ENCODE measurements at regions not wholly inside any gene's neighbourhood (a gene's known extent, or its start where the extent isn't known, plus 50 kb on each side); places are given as distances from the start of the nearest gene placed in this dataset.

DNA sequence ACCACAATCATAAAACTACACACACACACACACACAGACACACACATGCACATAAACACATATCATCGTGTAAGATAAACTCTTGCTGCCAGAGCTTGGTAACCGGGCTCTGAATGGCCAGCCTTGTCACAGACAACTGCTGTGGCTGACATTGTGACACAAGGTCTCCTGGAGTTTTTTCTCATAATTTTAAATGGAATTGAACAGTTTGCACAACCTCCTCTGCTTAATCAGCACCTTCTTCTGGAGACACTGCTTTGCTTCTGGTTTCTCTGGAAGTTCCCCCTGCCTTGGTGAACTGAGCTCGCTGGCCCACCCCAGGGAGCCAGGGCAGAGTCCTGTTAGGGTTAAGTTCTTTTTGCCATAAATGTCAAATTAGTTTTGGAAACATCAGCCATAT lies 115.4 kb downstream of the UTP18 start:
- 82% methylated on average over 3 of the region's 3 CpGs for WGBS
- Histone ChIP-seq H3K18ac (ENCODE audit: low read depth in 1 of 2, low read length in 2 of 2) (no peak overlapping the region), H3K23ac (ENCODE audit: low read length in 2 of 2) (no peak overlapping the region)

DNA sequence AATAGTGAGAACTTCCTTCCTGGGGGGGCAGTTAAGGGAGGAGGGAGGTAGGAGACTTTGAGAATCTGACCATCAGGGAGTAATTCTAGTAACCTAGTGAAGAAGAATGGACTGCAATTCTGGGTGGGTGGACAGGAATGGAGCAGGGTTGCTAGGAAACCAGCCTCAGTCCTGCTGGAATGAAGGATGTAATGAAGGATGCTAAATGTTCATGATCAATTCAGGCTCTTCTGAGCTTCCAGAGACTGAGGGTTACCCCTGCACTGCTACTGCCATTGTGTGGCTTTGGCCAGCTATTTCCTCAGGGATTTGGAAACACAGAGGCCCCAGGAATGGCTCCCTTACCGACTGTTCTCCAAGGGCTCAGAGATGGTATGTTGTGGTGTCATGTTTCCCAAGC lies 116.4 kb downstream of the UTP18 start:
- DNase-seq: no peak
- Histone ChIP-seq H3K14ac (ENCODE audit: low read length in 2 of 2) (no peak overlapping the region), H3K9me3 (ENCODE audit: control insufficient read depth, low read length) (no peaks in the 10 kb centered on the region), H3K27me3 (ENCODE audit: control insufficient read depth in 1 of 2, insufficient read depth in 1 of 2, low read length in 2 of 2) (peaks cover 5 to 16% of the 10 kb centered on the region in 2 experiments), H3K27ac (ENCODE audit: low read length, poor library complexity, severe bottlenecking) (no peak overlapping the region), H3K4ac (ENCODE audit: low read depth in 1 of 2, low read length in 2 of 2) (no peak overlapping the region), H3K18ac (ENCODE audit: low read depth in 1 of 2, low read length in 2 of 2) (no peak overlapping the region), H2BK12ac (ENCODE audit: low read length in 2 of 2) (no peak overlapping the region), H4K91ac (ENCODE audit: low read length) (no peak overlapping the region), H3K9ac (ENCODE audit: low read length) (no peak overlapping the region), H3K4me2 (ENCODE audit: low read length, poor library complexity, severe bottlenecking) (no peak overlapping the region), H3K23ac (ENCODE audit: low read length in 2 of 2) (no peak overlapping the region), H2AK5ac (ENCODE audit: low read length, severe bottlenecking) (no peak overlapping the region), H3K36me3 (ENCODE audit: control insufficient read depth in 1 of 2, insufficient read depth in 2 of 2, low read depth in 1 of 2, low read length in 2 of 2) (no peaks in the 10 kb centered on the region), H2BK15ac (ENCODE audit: low read depth, poor library complexity, severe bottlenecking) (no peak overlapping the region), H2BK120ac (ENCODE audit: low read depth, low read length) (no peak overlapping the region), H3K4me1 (ENCODE audit: control insufficient read depth, insufficient read depth, low read depth, low read length) (peaks cover 2% of the 10 kb centered on the region), H3K79me1 (replicated peaks; ENCODE audit: low read length, poor library complexity, severe bottlenecking) (no peaks in the 10 kb centered on the region), H3K4me3 (ENCODE audit: insufficient read depth in 1 of 2, low read depth in 1 of 2, low read length in 2 of 2) (no peak overlapping the region), H2AFZ (ENCODE audit: low read depth, low read length) (no peak overlapping the region), H2BK5ac (ENCODE audit: low read depth, low read length, poor library complexity, severe bottlenecking) (no peak overlapping the region), H4K8ac (ENCODE audit: low read length) (no peak overlapping the region)
- no CpG with 5 or more reads among the region's 1 CpG for WGBS

More for the DNA sequence above, 115.4 kb downstream of the UTP18 start:
- no peak overlapping the region for H2BK5ac ChIP-seq (ENCODE audit: low read depth, low read length, poor library complexity, severe bottlenecking)
- H3K4me3 ChIP-seq (ENCODE audit: insufficient read depth in 1 of 2, low read depth in 1 of 2, low read length in 2 of 2): no peak overlapping the region
- peaks cover 2% of the 10 kb centered on the region for H3K4me1 ChIP-seq (ENCODE audit: control insufficient read depth, insufficient read depth, low read depth, low read length)
- H3K9me3 ChIP-seq (ENCODE audit: control insufficient read depth, low read length): no peaks in the 10 kb centered on the region
- H2BK15ac ChIP-seq (ENCODE audit: low read depth, poor library complexity, severe bottlenecking): no peak overlapping the region
- no peak overlapping the region for H3K4ac ChIP-seq (ENCODE audit: low read depth in 1 of 2, low read length in 2 of 2)
- H3K14ac ChIP-seq (ENCODE audit: low read length in 2 of 2): no peak overlapping the region
- H3K4me2 ChIP-seq (ENCODE audit: low read length, poor library complexity, severe bottlenecking): no peak overlapping the region
- no peak overlapping the region for H2BK12ac ChIP-seq (ENCODE audit: low read length in 2 of 2)
- H2BK120ac ChIP-seq (ENCODE audit: low read depth, low read length): no peak overlapping the region
- no peak overlapping the region for H3K9ac ChIP-seq (ENCODE audit: low read length)
- H3K27me3 ChIP-seq (ENCODE audit: control insufficient read depth in 1 of 2, insufficient read depth in 1 of 2, low read length in 2 of 2): peaks cover 5 to 10% of the 10 kb centered on the region in 2 experiments
- no peaks in the 10 kb centered on the region for H3K36me3 ChIP-seq (ENCODE audit: control insufficient read depth in 1 of 2, insufficient read depth in 2 of 2, low read depth in 1 of 2, low read length in 2 of 2)
- H4K8ac ChIP-seq (ENCODE audit: low read length): no peak overlapping the region
- DNase-seq: no peak
- H3K79me1 ChIP-seq (replicated peaks; ENCODE audit: low read length, poor library complexity, severe bottlenecking): no peaks in the 10 kb centered on the region
- H2AK5ac ChIP-seq (ENCODE audit: low read length, severe bottlenecking): no peak overlapping the region
- no peak overlapping the region for H3K27ac ChIP-seq (ENCODE audit: low read length, poor library complexity, severe bottlenecking)
- no peak overlapping the region for H4K91ac ChIP-seq (ENCODE audit: low read length)
- no peak overlapping the region for H2AFZ ChIP-seq (ENCODE audit: low read depth, low read length)

DNA sequence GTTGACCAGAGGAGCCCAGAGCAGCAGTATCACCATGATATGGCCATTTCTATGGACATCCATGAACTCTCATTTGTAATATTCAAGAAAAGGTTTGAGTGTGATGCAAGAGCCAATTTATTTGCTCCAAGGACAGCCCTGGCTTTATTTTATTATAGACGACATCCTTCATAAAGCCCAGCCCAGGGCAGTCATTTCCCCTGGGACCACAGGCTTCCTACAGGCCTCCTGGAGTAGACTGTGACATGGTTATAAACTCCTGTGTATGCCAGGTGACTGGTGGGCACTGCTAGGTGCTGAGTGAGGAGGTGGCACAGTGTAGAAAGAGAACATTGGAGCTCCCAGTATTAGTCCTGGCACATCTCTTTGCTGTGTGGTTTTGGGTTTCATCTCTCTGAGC lies 120.9 kb downstream of the UTP18 start:
- no peak overlapping the region for H2BK5ac ChIP-seq (ENCODE audit: low read depth, low read length, poor library complexity, severe bottlenecking)
- H3K79me1 ChIP-seq (replicated peaks; ENCODE audit: low read length, poor library complexity, severe bottlenecking): no peaks in the 10 kb centered on the region
- no peak overlapping the region for H3K18ac ChIP-seq (ENCODE audit: low read depth in 1 of 2, low read length in 2 of 2)
- no peak overlapping the region for H2BK120ac ChIP-seq (ENCODE audit: low read depth, low read length)
- no peaks in the 10 kb centered on the region for H3K4me1 ChIP-seq (ENCODE audit: control insufficient read depth, insufficient read depth, low read depth, low read length)
- H3K9ac ChIP-seq (ENCODE audit: low read length): no peak overlapping the region
- no peak overlapping the region for H3K4me2 ChIP-seq (ENCODE audit: low read length, poor library complexity, severe bottlenecking)
- no peak overlapping the region for H2AK5ac ChIP-seq (ENCODE audit: low read length, severe bottlenecking)
- no peak overlapping the region for H3K27ac ChIP-seq (ENCODE audit: low read length, poor library complexity, severe bottlenecking)
- no peak overlapping the region for H3K4me3 ChIP-seq (ENCODE audit: insufficient read depth in 1 of 2, low read depth in 1 of 2, low read length in 2 of 2)
- H3K14ac ChIP-seq (ENCODE audit: low read length in 2 of 2): no peak overlapping the region
- no peak for DNase-seq
- H4K91ac ChIP-seq (ENCODE audit: low read length): no peak overlapping the region
- no peak overlapping the region for H2BK12ac ChIP-seq (ENCODE audit: low read length in 2 of 2)
- H3K4ac ChIP-seq (ENCODE audit: low read depth in 1 of 2, low read length in 2 of 2): no peak overlapping the region
- H3K27me3 ChIP-seq (ENCODE audit: control insufficient read depth in 1 of 2, insufficient read depth in 1 of 2, low read length in 2 of 2): peaks cover 5 to 35% of the 10 kb centered on the region in 2 experiments
- no peak overlapping the region for H2AFZ ChIP-seq (ENCODE audit: low read depth, low read length)
- no peak overlapping the region for H3K23ac ChIP-seq (ENCODE audit: low read length in 2 of 2)
- H4K8ac ChIP-seq (ENCODE audit: low read length): no peak overlapping the region
- no peaks in the 10 kb centered on the region for H3K36me3 ChIP-seq (ENCODE audit: control insufficient read depth in 1 of 2, insufficient read depth in 2 of 2, low read depth in 1 of 2, low read length in 2 of 2)
- H2BK15ac ChIP-seq (ENCODE audit: low read depth, poor library complexity, severe bottlenecking): no peak overlapping the region
- H3K9me3 ChIP-seq (ENCODE audit: control insufficient read depth, low read length): no peaks in the 10 kb centered on the region
- WGBS: 80% methylated on average over 1 of the region's 1 CpG

DNA sequence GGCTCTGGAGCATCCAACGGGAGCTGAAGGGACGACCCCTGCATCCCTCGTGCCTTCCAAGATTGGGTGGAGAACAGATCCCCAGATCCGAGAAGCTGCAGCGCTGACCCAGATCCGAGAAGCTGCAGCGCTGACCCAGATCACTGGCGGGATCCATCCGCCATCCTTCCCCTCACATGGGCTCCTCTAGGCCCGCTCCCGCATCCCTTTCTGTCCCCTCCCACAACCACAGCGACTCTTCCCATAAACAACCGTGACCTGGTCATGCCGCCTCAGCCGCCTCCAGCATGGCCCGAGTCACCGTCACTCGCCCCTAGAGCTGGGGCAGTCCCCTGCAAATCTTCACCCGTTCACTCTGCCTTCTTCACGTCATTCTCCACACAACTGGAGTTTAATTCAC lies 124.9 kb downstream of the UTP18 start:
- Histone ChIP-seq H3K4me2 (ENCODE audit: low read length, poor library complexity, severe bottlenecking) (no peak overlapping the region), H3K36me3 (ENCODE audit: control insufficient read depth in 1 of 2, insufficient read depth in 2 of 2, low read depth in 1 of 2, low read length in 2 of 2) (no peaks in the 10 kb centered on the region), H2BK120ac (ENCODE audit: low read depth, low read length) (no peak overlapping the region), H4K8ac (ENCODE audit: low read length) (no peak overlapping the region), H3K27ac (ENCODE audit: low read length, poor library complexity, severe bottlenecking) (no peak overlapping the region), H2BK12ac (ENCODE audit: low read length in 2 of 2) (no peak overlapping the region), H2AK5ac (ENCODE audit: low read length, severe bottlenecking) (no peak overlapping the region), H3K4me3 (ENCODE audit: insufficient read depth in 1 of 2, low read depth in 1 of 2, low read length in 2 of 2) (no peak overlapping the region), H2BK5ac (ENCODE audit: low read depth, low read length, poor library complexity, severe bottlenecking) (no peak overlapping the region), H3K23ac (ENCODE audit: low read length in 2 of 2) (no peak overlapping the region), H3K4me1 (ENCODE audit: control insufficient read depth, insufficient read depth, low read depth, low read length) (no peaks in the 10 kb centered on the region), H2BK15ac (ENCODE audit: low read depth, poor library complexity, severe bottlenecking) (no peak overlapping the region), H3K4ac (ENCODE audit: low read depth in 1 of 2, low read length in 2 of 2) (no peak overlapping the region), H3K27me3 (ENCODE audit: control insufficient read depth in 1 of 2, insufficient read depth in 1 of 2, low read length in 2 of 2) (peaks cover 0 to 34% of the 10 kb centered on the region in 2 experiments), H4K91ac (ENCODE audit: low read length) (no peak overlapping the region), H2AFZ (ENCODE audit: low read depth, low read length) (no peak overlapping the region), H3K14ac (ENCODE audit: low read length in 2 of 2) (no peak overlapping the region), H3K9ac (ENCODE audit: low read length) (no peak overlapping the region), H3K79me1 (replicated peaks; ENCODE audit: low read length, poor library complexity, severe bottlenecking) (no peaks in the 10 kb centered on the region), H3K9me3 (ENCODE audit: control insufficient read depth, low read length) (no peaks in the 10 kb centered on the region), H3K18ac (ENCODE audit: low read depth in 1 of 2, low read length in 2 of 2) (no peak overlapping the region)
- WGBS: 88% methylated on average over 20 of the region's 20 CpGs
- no peak for DNase-seq
